GM18520 (cell line): ENCODE measurements at regions not wholly inside any gene's neighbourhood (a gene's known extent, or its start where the extent isn't known, plus 50 kb on each side); places are given as distances from the start of the nearest gene placed in this dataset.
"Not testable (repeated sequence)": the region's sequence is repeated elsewhere in the genome, so short reads cannot be mapped to it uniquely, and the experiment has no call there.

Experiments
- ATAC-seq: cut with Tn5 transposase; IDR thresholded peaks from one replicate; pipeline ENCODE4 v1.9.1; 2021; ENCODE audit not compliant: unreplicated experiment

GRCh38 chr12:9342614-9343353 is 134.6 kb upstream of the PZP start:
- ATAC-seq = no peak

GRCh38 chr12:9341260-9341585 is 133.0 kb upstream of the PZP start:
- ATAC-seq = no peak

- no peak for ATAC-seq
These were observed 132.4 kb upstream of the PZP start for GRCh38 chr12:9340422-9341259.

- ATAC-seq = no peak
These were observed 129.5 kb upstream of the PZP start for GRCh38 chr12:9337656-9338055.

GRCh38 chr12:9336375-9337011 is 128.3 kb upstream of the PZP start:
- ATAC-seq = not testable (repeated sequence)

- no peak for ATAC-seq
These were observed 127.7 kb upstream of the PZP start for GRCh38 chr12:9335867-9336266.

- no peak for ATAC-seq
These were observed 126.8 kb upstream of the PZP start for GRCh38 chr12:9334964-9335363.

GRCh38 chr12:9334041-9334692 is 126.0 kb upstream of the PZP start:
- ATAC-seq = no peak

GRCh38 chr12:9333161-9333560 is 125.0 kb upstream of the PZP start:
- ATAC-seq = no peak

- ATAC-seq = no peak
These were observed 124.4 kb upstream of the PZP start for GRCh38 chr12:9332564-9332963.

- no peak for ATAC-seq
These were observed 123.0 kb upstream of the PZP start for GRCh38 chr12:9331218-9331626.

GRCh38 chr12:9329019-9329418 is 120.8 kb upstream of the PZP start:
- no peak for ATAC-seq

GRCh38 chr12:9328065-9328464 is 119.9 kb upstream of the PZP start:
- no peak for ATAC-seq

GRCh38 chr12:9327320-9327719 is 119.1 kb upstream of the PZP start:
- no peak for ATAC-seq

GRCh38 chr12:9326849-9327248 is 118.7 kb upstream of the PZP start:
- ATAC-seq = not testable (repeated sequence)

GRCh38 chr12:9326085-9326484 is 117.9 kb upstream of the PZP start:
- no peak for ATAC-seq

GRCh38 chr12:9325471-9325870 is 117.3 kb upstream of the PZP start:
- no peak for ATAC-seq

GRCh38 chr12:9324782-9325181 is 116.6 kb upstream of the PZP start:
- ATAC-seq = no peak

GRCh38 chr12:9323144-9323681 is 115.0 kb upstream of the PZP start:
- no peak for ATAC-seq

- ATAC-seq = no peak
These were observed 111.6 kb upstream of the PZP start for GRCh38 chr12:9319842-9320173.
